ENCODE measurements at regions not wholly inside any gene's neighbourhood (a gene's known extent, or its start where the extent isn't known, plus 50 kb on each side); places are given as distances from the start of the nearest gene placed in this dataset.

GRCh38 chr1:4601941-4602340 lies 52.5 kb upstream of the AJAP1 start:
- TF ChIP-seq CTCF (IDR thresholded peaks at IDR 0.05; ENCODE audit: extremely low read depth in 1 of 2, insufficient read depth in 1 of 2, low read depth in 1 of 2, low read length in 2 of 2): no peak
- TF ChIP-seq EZH2 (IDR thresholded peaks at IDR 0.05; ENCODE audit: borderline replicate concordance, low read depth, low read length, severe bottlenecking): no peak
- TF ChIP-seq POLR2A (IDR thresholded peaks at IDR 0.05; ENCODE audit: low read depth, low read length): no peak
